Cardiac fibroblast (primary cell): ENCODE measurements at regions not wholly inside any gene's neighbourhood (a gene's known extent, or its start where the extent isn't known, plus 50 kb on each side); places are given as distances from the start of the nearest gene placed in this dataset.

Source experiments
- DNase-seq, 2 donors: peaks; one replicate each; pipeline versions ENCODE4 v3.0.0 to v3.0.0-alpha.2; 2010; ENCODE audit warnings: low read depth in 2 of 2
- H3K4me3 ChIP-seq, 2 donors: replicated peaks in 1 of 2; 1 replicate in 1 of 2; 2 replicates in 1 of 2; pipeline ENCODE4 v1.5.1; 2011; ENCODE audit warnings: low read depth in 2 of 2, low read length in 2 of 2, mild to moderate bottlenecking in 2 of 2, moderate library complexity in 1 of 2
- TF ChIP-seq, protein P1 (sequence below): IDR thresholded peaks from one replicate; pipeline ENCODE4 v1.5.1; 2011; ENCODE audit warnings: low read depth, mild to moderate bottlenecking, low read length, inconsistent platforms

DNA sequence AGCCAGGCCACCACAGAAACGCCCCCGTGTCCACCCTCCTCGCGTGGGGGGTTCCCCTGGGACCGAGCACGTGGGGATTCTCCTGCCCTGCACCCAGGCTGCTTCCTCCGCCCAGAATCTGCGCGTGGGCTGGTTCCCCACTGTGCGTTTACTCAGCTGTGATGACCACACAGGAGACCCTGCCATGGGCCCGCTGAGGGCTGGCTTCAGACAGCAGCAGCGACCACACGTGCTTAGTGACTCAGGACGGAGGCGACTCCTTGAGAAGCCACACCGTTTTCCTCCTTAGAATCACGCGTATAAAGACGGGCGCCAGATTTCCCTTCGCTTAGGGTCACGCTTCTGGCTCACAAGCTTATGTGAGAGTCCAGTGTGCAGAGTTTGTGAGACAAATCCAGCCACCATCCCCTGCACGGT, 63.9 kb upstream of the PDE10A start:
- no peak overlapping the region for H3K4me3 ChIP-seq
- TF ChIP-seq, protein P1, sequence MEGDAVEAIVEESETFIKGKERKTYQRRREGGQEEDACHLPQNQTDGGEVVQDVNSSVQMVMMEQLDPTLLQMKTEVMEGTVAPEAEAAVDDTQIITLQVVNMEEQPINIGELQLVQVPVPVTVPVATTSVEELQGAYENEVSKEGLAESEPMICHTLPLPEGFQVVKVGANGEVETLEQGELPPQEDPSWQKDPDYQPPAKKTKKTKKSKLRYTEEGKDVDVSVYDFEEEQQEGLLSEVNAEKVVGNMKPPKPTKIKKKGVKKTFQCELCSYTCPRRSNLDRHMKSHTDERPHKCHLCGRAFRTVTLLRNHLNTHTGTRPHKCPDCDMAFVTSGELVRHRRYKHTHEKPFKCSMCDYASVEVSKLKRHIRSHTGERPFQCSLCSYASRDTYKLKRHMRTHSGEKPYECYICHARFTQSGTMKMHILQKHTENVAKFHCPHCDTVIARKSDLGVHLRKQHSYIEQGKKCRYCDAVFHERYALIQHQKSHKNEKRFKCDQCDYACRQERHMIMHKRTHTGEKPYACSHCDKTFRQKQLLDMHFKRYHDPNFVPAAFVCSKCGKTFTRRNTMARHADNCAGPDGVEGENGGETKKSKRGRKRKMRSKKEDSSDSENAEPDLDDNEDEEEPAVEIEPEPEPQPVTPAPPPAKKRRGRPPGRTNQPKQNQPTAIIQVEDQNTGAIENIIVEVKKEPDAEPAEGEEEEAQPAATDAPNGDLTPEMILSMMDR, result no peak
- DNase-seq, result peak in 1 of 2 donors; percentile 28

DNA sequence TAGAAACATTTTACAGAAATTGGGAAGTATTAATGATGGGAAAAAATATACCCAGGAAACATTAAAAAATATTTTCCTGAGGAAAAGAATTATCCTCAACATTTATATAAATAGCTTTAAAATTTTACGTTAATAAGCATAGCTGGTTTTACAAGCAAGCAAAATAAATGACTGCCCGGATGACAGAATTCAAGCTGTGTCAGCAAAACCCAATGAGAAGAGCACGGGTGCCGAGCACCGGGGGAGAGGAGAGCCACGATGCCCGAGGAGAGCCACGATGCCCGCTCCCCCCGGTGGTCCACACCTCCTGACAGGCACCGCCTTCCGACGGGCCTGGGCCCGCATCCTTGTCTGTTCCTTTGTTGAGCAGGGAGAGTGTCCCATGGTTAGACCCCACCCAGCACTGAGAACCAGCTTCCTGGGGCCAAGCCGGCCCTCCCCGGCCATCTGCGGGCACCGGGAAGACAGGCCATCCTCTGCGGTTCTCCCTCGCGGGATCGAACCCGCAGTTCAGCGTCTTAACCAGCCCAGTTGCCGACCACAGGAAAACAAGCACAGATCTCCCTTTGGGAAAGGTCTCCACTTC, 63.3 kb upstream of the PDE10A start:
- no peak for DNase-seq
- no peak overlapping the region for H3K4me3 ChIP-seq
- TF ChIP-seq, protein P1, result no peak

DNA sequence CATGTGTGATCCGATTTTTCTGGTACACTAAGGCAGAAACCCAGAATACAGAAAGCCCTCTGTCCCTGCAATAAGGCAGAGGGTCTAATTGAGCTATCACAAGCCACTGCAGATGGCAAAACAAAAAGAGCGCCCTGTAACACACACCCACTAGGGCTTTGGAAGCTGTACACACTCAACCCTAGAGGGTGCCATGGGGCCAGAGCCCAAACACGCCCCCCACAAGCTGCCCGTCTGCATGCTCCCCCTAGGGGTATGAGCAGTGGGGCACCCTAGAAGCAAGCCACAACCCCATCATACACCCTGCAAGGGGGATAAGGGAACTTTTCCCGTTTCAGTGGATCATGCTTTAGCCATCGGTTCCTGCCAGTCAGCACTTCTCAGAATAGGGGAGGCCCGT, 62.2 kb upstream of the PDE10A start:
- no peak for DNase-seq
- TF ChIP-seq, protein P1, result no peak
- no peak overlapping the region for H3K4me3 ChIP-seq

DNA sequence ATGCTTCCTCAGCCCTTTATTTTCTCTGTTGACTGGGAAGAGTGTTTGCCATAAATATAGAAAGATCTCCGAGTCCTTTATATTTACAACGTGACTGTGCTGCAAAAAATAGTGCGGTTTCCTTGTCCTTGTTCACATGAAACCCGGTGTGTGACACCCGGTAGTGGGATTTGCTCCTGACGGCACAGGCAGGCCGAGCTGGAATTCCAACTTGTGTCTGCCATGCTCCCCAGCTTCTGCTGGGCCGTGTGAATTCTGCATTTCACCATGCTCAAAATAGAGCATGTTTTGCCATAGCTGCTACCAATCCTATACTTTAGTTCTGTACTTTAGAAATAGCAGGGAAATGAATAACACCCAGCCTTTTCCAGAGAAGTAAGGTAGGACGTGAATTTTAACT, 60.3 kb upstream of the PDE10A start:
- TF ChIP-seq, protein P1, result no peak
- no peak overlapping the region for H3K4me3 ChIP-seq
- no peak for DNase-seq

DNA sequence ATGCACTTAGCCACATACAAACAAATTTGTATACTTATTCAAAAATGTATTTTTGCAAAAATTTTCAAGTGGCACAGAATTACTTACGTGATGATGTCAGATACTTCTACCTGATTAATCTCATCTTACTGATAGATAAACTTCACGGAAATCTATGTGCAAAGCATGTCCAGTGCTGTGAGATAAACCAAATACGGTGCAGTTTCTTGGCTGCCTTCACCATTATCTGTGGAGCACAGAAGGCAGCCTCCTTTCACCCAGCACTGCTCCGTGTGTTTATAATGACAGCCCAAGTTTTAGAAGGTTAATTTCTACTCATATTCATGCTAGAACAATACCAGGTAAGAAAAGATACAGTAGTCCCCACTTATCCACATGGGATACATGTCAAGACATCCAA, 59.0 kb upstream of the PDE10A start:
- no peak overlapping the region for H3K4me3 ChIP-seq
- TF ChIP-seq, protein P1, result no peak
- no peak for DNase-seq

DNA sequence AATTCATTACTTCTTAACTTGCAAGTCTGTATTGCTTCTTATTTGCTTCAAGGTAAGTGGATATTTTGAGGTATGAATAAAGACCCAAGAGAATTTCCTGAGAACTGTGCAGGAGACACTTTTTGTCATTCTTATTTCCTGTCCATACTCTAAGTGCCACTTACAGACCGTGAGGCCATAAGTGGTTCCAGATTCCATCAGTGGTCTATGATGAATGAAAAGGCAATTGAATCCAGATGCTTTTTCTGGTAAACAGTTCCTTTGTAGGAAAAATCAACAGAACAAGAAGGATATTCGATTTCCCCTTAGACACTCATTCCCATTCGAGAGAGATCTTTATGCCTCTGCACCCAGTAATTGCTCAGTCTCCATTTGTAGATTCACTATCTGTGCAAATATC, 58.3 kb upstream of the PDE10A start:
- no peak overlapping the region for H3K4me3 ChIP-seq
- TF ChIP-seq, protein P1, result no peak
- no peak for DNase-seq

DNA sequence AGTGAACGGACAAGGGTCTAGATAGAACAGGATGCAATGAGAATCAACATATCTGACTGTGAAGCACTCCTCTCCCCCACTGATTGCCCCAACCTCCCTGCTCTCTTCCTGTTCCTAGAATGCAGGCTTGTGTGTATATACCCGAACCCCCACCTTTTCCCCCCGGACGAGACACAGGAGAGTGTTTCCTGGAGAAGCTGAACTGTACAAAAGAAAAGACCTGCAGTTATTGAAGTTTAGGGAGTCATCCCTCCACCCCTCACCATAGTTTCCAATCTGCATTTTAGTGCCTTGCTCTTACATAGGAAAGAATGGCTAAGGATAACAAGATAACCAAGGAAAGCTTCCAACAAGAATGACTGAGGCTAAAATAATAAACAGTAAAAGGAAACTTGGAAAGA, 55.5 kb upstream of the PDE10A start:
- TF ChIP-seq, protein P1, result no peak
- peak; percentile 18 to 44 for DNase-seq

More for the DNA sequence above, 55.5 kb upstream of the PDE10A start:
- no peak overlapping the region for H3K4me3 ChIP-seq
